C4-2B (cell line): ENCODE measurements at regions not wholly inside any gene's neighbourhood (a gene's known extent, or its start where the extent isn't known, plus 50 kb on each side); places are given as distances from the start of the nearest gene placed in this dataset.

ENCODE experiments used
- H3K27ac ChIP-seq: fragments of 450-650 bp; 2 replicates; pipeline ENCODE4 v1.5.1; 2017
- CTCF ChIP-seq: fragments of 450-650 bp; conservative IDR thresholded peaks from 2 replicates; pipeline ENCODE4 v1.5.1; 2017; ENCODE audit warnings: mild to moderate bottlenecking
- ZFX ChIP-seq: fragments of 450-650 bp; IDR thresholded peaks from 2 replicates; pipeline ENCODE4 v1.6.1; 2017

GRCh38 chr13:50384724-50385123 is 369.5 kb downstream of the KCNRG start:
- no peak overlapping the region for H3K27ac ChIP-seq
- no peak for TF ChIP-seq CTCF

GRCh38 chr13:50386541-50387050 is 371.4 kb downstream of the KCNRG start:
- peak overlapping the region; percentile 40 for H3K27ac ChIP-seq

GRCh38 chr13:50387051-50387581 is 371.9 kb downstream of the KCNRG start:
- H3K27ac ChIP-seq = peak overlapping the region; percentile 40
- TF ChIP-seq ZFX (no peak), CTCF (peak; percentile 29)

More at GRCh38 chr13:50386541-50387050, 371.4 kb downstream of the KCNRG start:
- TF ChIP-seq ZFX = no peak
- no peak for TF ChIP-seq CTCF

- no peak overlapping the region for H3K27ac ChIP-seq
- TF ChIP-seq ZFX (no peak), CTCF (no peak)
Measured at GRCh38 chr13:50388481-50388880, 373.2 kb downstream of the KCNRG start.

GRCh38 chr13:50389726-50390125 is 374.5 kb downstream of the KCNRG start:
- H3K27ac ChIP-seq = no peak overlapping the region
- TF ChIP-seq ZFX = no peak
- no peak for TF ChIP-seq CTCF

- no peak for TF ChIP-seq CTCF
- TF ChIP-seq ZFX = no peak
- no peak overlapping the region for H3K27ac ChIP-seq
Measured at GRCh38 chr13:50390503-50391248, 375.4 kb downstream of the KCNRG start.

- no peak overlapping the region for H3K27ac ChIP-seq
- TF ChIP-seq ZFX = no peak
- no peak for TF ChIP-seq CTCF
Measured at GRCh38 chr13:50392977-50393376, 377.7 kb downstream of the KCNRG start.
